HG02981 (cell line): ENCODE measurements at regions not wholly inside any gene's neighbourhood (a gene's known extent, or its start where the extent isn't known, plus 50 kb on each side); places are given as distances from the start of the nearest gene placed in this dataset.

ENCODE experiments used
- ATAC-seq: cut with Tn5 transposase; IDR thresholded peaks from one replicate; pipeline ENCODE4 v1.9.1; 2021; ENCODE audit warnings: mild to moderate bottlenecking, moderate library complexity; ENCODE audit not compliant: unreplicated experiment

- ATAC-seq = no peak
Observed at GRCh38 chr6:15776458-15776980, 113.7 kb upstream of the DTNBP1 start.

GRCh38 chr6:15775741-15776140 is 112.9 kb upstream of the DTNBP1 start:
- ATAC-seq = no peak

GRCh38 chr6:15775076-15775634 is 112.3 kb upstream of the DTNBP1 start:
- no peak for ATAC-seq

- ATAC-seq = no peak
Observed at GRCh38 chr6:15773806-15774410, 111.1 kb upstream of the DTNBP1 start.

GRCh38 chr6:15770347-15771143 is 107.7 kb upstream of the DTNBP1 start:
- peak; percentile 79 for ATAC-seq

GRCh38 chr6:15769511-15770018 is 106.7 kb upstream of the DTNBP1 start:
- no peak for ATAC-seq

- no peak for ATAC-seq
Observed at GRCh38 chr6:15768999-15769398, 106.2 kb upstream of the DTNBP1 start.

- no peak for ATAC-seq
Observed at GRCh38 chr6:15763837-15764236, 101.0 kb upstream of the DTNBP1 start.

GRCh38 chr6:15763364-15763763 is 100.5 kb upstream of the DTNBP1 start:
- no peak for ATAC-seq

- no peak for ATAC-seq
Observed at GRCh38 chr6:15761045-15761502, 98.2 kb upstream of the DTNBP1 start.

GRCh38 chr6:15758631-15759215 is 95.9 kb upstream of the DTNBP1 start:
- no peak for ATAC-seq

GRCh38 chr6:15755526-15755925 is 92.7 kb upstream of the DTNBP1 start:
- ATAC-seq = no peak

- no peak for ATAC-seq
Observed at GRCh38 chr6:15754706-15755079, 91.9 kb upstream of the DTNBP1 start.

- no peak for ATAC-seq
Observed at GRCh38 chr6:15754035-15754705, 91.3 kb upstream of the DTNBP1 start.

GRCh38 chr6:15752820-15753219 is 90.0 kb upstream of the DTNBP1 start:
- ATAC-seq = no peak

GRCh38 chr6:15751721-15752350 is 89.0 kb upstream of the DTNBP1 start:
- no peak for ATAC-seq

- ATAC-seq = no peak
Observed at GRCh38 chr6:15748341-15748740, 85.5 kb upstream of the DTNBP1 start.

GRCh38 chr6:15747354-15747883 is 84.6 kb upstream of the DTNBP1 start:
- ATAC-seq = no peak

GRCh38 chr6:15745781-15746180 is 83.0 kb upstream of the DTNBP1 start:
- ATAC-seq = no peak

GRCh38 chr6:15744818-15745402 is 82.1 kb upstream of the DTNBP1 start:
- ATAC-seq = no peak
